ENCODE measurements at regions not wholly inside any gene's neighbourhood (a gene's known extent, or its start where the extent isn't known, plus 50 kb on each side); places are given as distances from the start of the nearest gene placed in this dataset.

DNA sequence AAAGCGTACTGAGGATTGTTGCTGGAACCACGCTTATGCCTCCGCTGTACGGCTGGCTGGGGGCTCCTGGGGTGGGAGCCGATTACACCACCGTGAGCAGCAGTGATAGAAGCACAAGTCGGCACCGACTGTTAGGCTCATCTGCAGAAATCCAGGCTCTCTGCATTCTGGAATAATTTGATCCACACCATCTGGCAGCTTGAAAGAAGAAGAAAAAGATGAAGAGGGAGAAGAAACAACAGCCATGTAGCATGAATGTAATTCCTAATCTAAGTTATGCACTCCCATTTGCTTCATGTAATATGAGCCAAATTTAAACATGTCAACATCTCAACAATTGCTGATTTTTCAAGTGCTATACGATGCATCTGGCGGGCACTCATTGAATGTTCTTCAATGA is 84.6 kb upstream of the DHX15 start:
- DNase-seq = no peak

DNA sequence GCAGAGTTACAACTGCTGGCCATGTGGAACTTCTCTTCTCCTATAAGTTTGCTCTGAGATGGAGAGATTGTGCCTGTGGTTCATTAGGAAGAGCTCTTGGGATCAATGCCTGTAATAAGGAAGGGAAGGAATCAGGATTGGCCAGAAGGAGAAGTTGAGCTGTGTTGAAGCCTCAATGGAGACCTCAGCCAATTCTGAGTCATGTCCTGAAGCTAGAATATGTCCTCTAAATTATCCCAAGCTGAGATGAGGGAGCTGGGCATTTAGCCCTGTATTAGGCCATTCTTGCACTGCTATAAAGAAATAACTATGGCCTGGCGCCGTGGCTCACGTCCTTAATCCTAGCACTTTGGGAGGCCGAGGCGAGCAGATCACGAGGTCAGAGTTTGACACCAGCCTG is 85.4 kb upstream of the DHX15 start:
- no peak for DNase-seq

DNA sequence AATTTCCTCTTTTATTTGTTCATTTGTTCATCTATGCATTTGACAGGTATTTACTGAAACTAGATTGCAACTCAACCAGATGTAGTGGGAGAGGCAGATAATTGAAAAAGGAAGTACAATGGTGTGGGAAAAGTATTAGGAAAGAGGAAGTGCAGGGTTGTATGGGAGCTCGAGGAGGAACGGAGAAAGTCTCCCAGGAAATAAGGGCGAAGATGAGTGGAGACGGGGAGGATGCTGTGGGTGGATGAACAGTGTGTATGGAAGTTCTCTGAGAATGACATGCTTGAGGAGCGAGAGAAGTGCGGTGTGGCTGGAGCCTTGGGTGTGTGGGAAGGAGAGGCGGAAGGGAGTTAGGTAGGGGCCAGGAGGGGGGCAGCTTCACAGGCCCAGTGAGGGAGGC is 87.5 kb upstream of the DHX15 start:
- no peak for DNase-seq

DNA sequence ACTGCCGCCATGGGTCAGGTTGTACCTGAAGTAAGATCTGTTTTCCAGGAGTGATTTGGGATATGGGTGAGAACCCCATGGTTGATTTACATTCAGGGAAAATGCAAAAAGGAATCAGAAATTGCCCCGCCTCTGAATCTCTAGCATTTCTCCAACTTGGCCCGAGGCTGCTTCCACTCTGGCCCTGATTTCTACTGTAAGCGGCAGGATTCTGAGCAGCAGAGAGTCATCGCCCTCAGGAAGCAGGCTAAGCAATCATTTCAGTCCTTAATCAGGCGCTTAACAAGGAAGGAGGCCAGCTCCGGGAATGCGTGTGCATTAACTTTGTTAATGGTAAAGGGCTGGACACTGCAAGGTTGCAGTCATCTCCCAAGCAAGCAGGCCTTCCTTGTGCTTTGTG is 88.5 kb upstream of the DHX15 start:
- DNase-seq = no peak

- DNase-seq = no peak
These were observed 89.9 kb upstream of the DHX15 start for GRCh38 chr4:24674279-24674678.

- DNase-seq = no peak
These were observed 91.5 kb upstream of the DHX15 start for GRCh38 chr4:24675721-24676389.

GRCh38 chr4:24677909-24678308 is 93.6 kb upstream of the DHX15 start:
- no peak for DNase-seq

- no peak for DNase-seq
These were observed 96.5 kb upstream of the DHX15 start for GRCh38 chr4:24680746-24681448.

- no peak for DNase-seq
These were observed 98.8 kb upstream of the DHX15 start for GRCh38 chr4:24683116-24683515.

GRCh38 chr4:24686866-24687692 is 102.7 kb upstream of the DHX15 start:
- DNase-seq = no peak

GRCh38 chr4:24688453-24688852 is 104.1 kb upstream of the DHX15 start:
- no peak for DNase-seq

DNA sequence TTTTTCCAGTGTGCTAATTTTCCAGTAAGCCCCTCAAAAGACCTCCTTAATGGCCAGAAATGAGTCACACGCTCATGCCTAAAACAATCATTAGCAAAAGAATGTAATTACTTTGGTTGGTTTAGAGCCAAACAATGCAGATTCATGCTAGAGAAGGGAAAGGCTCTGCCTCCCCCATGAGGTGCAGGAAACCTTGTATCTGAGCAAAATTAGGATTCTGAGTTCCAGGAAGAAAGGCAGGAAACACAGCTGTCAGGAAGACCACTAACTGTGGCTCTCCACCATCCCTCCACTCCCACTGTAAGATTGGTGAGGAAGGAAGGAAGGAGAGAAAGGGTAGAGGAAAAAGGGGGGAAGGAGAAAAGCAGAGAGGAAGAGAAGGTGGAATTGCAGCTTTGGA is 104.9 kb upstream of the DHX15 start:
- no peak for DNase-seq

DNA sequence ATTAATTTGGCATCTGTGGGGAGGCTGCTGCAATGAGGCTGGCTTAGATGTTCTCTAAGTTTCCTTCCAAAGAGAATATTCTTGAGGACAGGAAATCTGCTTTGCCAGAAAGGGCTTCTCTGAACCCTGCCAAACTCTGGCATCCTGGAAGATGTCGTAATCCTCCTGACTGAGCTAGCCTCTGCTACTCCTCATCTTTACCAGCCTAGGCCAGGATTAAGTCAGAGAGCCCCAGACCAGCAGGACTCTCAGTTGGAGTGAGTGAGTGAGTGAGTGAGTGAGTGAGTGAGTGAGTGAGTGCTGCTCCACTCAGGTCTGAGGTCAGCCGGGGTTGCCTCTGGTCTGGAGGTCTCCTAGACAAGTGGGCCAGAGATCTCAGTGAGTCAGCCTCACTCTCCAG is 104.9 kb upstream of the SOD3 start:
- DNase-seq = no peak

DNA sequence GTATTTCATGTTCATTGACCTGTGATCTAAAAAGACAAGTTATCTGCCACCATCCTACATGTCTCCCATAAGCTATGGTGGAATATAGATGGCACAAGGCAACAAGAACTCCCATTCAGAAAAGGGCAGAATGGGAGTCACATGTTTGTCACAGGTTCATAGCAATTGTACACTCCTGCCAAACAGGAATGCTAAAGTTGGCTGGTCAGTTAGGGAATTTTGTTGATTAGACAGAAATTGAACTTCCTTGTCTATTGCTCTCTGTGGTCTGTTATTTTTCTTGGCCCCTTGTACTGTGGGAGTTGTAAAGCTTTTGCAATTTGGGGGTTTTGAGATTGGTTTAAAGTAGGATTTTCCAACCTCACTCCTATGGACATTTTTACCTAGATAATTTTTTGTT is 101.7 kb upstream of the SOD3 start:
- no peak for DNase-seq

GRCh38 chr4:24700118-24700517 is 95.3 kb upstream of the SOD3 start:
- no peak for DNase-seq

DNA sequence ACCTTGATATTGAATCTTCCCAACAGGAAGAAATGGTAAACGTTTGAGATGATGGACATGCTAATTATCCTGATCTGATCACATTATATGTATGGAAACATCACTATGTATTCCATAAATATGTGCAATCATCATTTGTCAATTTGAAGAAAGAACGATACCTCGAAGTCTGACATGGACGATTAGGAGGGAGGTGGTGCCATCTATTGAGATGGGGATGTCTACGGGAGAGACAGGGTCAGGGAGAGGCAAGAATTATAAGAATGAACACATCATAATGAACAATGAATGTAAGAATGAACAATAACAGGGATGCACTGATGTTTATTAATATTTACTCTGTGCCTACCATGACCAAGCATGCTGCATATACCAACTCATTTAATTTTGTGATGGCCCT is 93.7 kb upstream of the SOD3 start:
- no peak for DNase-seq

GRCh38 chr4:24702281-24702680 is 93.1 kb upstream of the SOD3 start:
- no peak for DNase-seq

GRCh38 chr4:24703298-24703697 is 92.1 kb upstream of the SOD3 start:
- DNase-seq = no peak

- DNase-seq = no peak
These were observed 91.2 kb upstream of the SOD3 start for GRCh38 chr4:24704149-24704548.

GRCh38 chr4:24705016-24705753 is 90.2 kb upstream of the SOD3 start:
- no peak for DNase-seq

GRCh38 chr4:24713604-24714003 is 81.8 kb upstream of the SOD3 start:
- DNase-seq = no peak

DNA sequence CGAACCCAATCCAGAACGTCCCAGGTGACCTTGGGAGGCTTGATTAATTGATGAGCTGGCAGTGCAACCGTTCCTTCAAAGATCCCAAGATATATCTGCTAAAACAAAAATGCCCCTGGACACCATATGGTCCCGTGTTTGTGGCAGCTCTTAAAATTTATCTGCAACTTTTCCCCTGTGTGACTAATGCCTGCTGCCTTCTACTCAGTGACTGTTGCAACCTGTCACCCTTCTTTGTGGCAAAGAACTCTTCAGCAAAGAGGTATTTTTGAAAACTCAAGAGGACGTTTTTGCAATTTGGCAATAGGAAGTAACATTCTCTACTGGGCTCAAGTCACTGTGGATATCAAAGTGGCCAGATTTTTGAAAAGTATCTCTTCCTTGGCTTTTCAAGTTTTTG is 75.8 kb upstream of the SOD3 start:
- DNase-seq = no peak

DNA sequence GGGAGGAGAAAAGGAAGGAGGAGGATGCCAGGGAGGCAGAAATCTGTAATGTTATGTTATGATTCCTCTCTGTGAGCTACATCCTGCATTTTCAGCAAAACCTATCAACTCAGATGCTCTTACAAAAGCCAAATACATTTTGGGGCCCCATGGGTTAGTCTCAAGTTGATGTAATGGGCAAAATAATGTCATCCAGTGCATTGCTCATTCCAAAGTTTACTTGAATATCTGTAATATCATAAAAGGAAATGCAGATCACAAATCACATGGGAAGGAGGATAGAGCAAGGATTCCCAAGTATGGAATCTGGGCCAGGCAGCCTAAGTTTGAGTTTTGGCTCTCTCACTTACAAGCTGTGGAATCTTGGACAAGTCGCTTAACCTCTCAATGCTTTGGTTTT is 74.9 kb upstream of the SOD3 start:
- no peak for DNase-seq

Measured in NCI-H1048 (cell line).